IPS DF 4.7 (cell line): ENCODE measurements at regions not wholly inside any gene's neighbourhood (a gene's known extent, or its start where the extent isn't known, plus 50 kb on each side); places are given as distances from the start of the nearest gene placed in this dataset.
"Not testable (repeated sequence)": the region's sequence is repeated elsewhere in the genome, so short reads cannot be mapped to it uniquely, and the experiment has no call there.

Source experiments
- DNase-seq: peaks from one replicate; pipeline ENCODE4 v3.0.0-alpha.2; 2013; ENCODE audit warnings: low spot score; ENCODE audit errors: extremely low read depth

- DNase-seq, result no peak
Observed at GRCh38 chr6:114827135-114827534, 484.3 kb upstream of the HS3ST5 start.

GRCh38 chr6:114824409-114824808, 481.6 kb upstream of the HS3ST5 start:
- DNase-seq, result no peak

GRCh38 chr6:114816678-114817077, 473.9 kb upstream of the HS3ST5 start:
- no peak for DNase-seq

- no peak for DNase-seq
Observed at GRCh38 chr6:114810468-114810867, 467.6 kb upstream of the HS3ST5 start.

GRCh38 chr6:114805426-114805825, 462.6 kb upstream of the HS3ST5 start:
- not testable (repeated sequence) for DNase-seq

GRCh38 chr6:114796576-114796975, 453.8 kb upstream of the HS3ST5 start:
- no peak for DNase-seq

- DNase-seq, result no peak
Observed at GRCh38 chr6:114793428-114793827, 450.6 kb upstream of the HS3ST5 start.

GRCh38 chr6:114785235-114786127, 442.7 kb upstream of the HS3ST5 start:
- DNase-seq, result no peak

GRCh38 chr6:114783783-114784182, 441.0 kb upstream of the HS3ST5 start:
- no peak for DNase-seq

- DNase-seq, result no peak
Observed at GRCh38 chr6:114783083-114783482, 440.3 kb upstream of the HS3ST5 start.

- DNase-seq, result no peak
Observed at GRCh38 chr6:114764866-114765265, 422.0 kb upstream of the HS3ST5 start.

GRCh38 chr6:114762145-114762544, 419.3 kb upstream of the HS3ST5 start:
- no peak for DNase-seq

- no peak for DNase-seq
Observed at GRCh38 chr6:114747995-114748625, 405.3 kb upstream of the HS3ST5 start.

GRCh38 chr6:114740547-114740946, 397.7 kb upstream of the HS3ST5 start:
- no peak for DNase-seq

- DNase-seq, result no peak
Observed at GRCh38 chr6:114739656-114740055, 396.8 kb upstream of the HS3ST5 start.

- no peak for DNase-seq
Observed at GRCh38 chr6:114735025-114735735, 392.4 kb upstream of the HS3ST5 start.

GRCh38 chr6:114733596-114733995, 390.8 kb upstream of the HS3ST5 start:
- no peak for DNase-seq

- DNase-seq, result no peak
Observed at GRCh38 chr6:114718716-114719270, 376.0 kb upstream of the HS3ST5 start.

- no peak for DNase-seq
Observed at GRCh38 chr6:114718186-114718585, 375.4 kb upstream of the HS3ST5 start.

- DNase-seq, result no peak
Observed at GRCh38 chr6:114714836-114715507, 372.1 kb upstream of the HS3ST5 start.

- DNase-seq, result no peak
Observed at GRCh38 chr6:114713690-114714089, 370.9 kb upstream of the HS3ST5 start.
